HCT116 (cell line): ENCODE measurements at regions not wholly inside any gene's neighbourhood (a gene's known extent, or its start where the extent isn't known, plus 50 kb on each side); places are given as distances from the start of the nearest gene placed in this dataset.

Experiments
- ATAC-seq: fragments of 200-7000 bp; cut with Tn5 transposase; 2 replicates; pipeline ENCODE4 v1.9.1; 2020; ENCODE audit warnings: mild to moderate bottlenecking, moderate library complexity
- BruUV-seq: library from RNA; stranded (reverse); fragments of 400-500 nt; replicated peaks from 2 replicates; lab custom pipeline; 2021; lab: Mats Ljungman, UMichigan
- CTCF ChIA-PET: fragments of 300-600 bp; sonication (Branson Sonifier 250); formaldehyde crosslinking; loops from one replicate; lab custom pipeline; 2021; ENCODE audit warnings: antibody characterized with exemption; lab: Charles Lee
- POLR2A ChIA-PET: fragments of 300-600, 350-600 bp; sonication (Branson Sonifier 250); formaldehyde crosslinking; loops from one replicate; lab custom pipeline; 2021; ENCODE audit warnings: antibody characterized with exemption; lab: Charles Lee
- RAD21 ChIA-PET, 2 experiments: fragments of 300-600 bp; sonication (Branson Sonifier 250); formaldehyde crosslinking; loops; one replicate each; lab custom pipeline; 2023; ENCODE audit warnings: low total read pairs in 2 of 2; ENCODE audit not compliant: uncharacterized antibody in 2 of 2, unreplicated experiment in 2 of 2, low non-redundant PET in 1 of 2; lab: Charles Lee
- DNase-seq: peaks from one replicate; pipeline ENCODE4 v3.0.0-alpha.2; 2010; ENCODE audit warnings: low read depth, low spot score
- H2AFZ ChIP-seq: fragments of 200-600 bp; shearing (Covaris generic), sonication (generic); 2 replicates; pipeline ENCODE4 v1.6.1; 2017; ENCODE audit warnings: low read depth, mixed run types, mixed read lengths, antibody characterized with exemption, low read length; ENCODE audit not compliant: poor library complexity, severe bottlenecking
- H3K27ac ChIP-seq: 2 replicates; pipeline ENCODE4 v1.5.1; 2012; ENCODE audit warnings: low read depth, low read length
- H3K27me3 ChIP-seq: fragments of 200-600 bp; sonication (generic); 2 replicates; pipeline ENCODE4 v1.6.1; 2016; ENCODE audit warnings: mixed run types, low read length, mixed read lengths; ENCODE audit not compliant: insufficient read depth
- H3K36me3 ChIP-seq, 2 experiments: fragments of 200-500 bp in 1 of 2; fragments of 200-600 bp in 1 of 2; sonication (Bioruptor generic) in 1 of 2; sonication (generic) in 1 of 2; 2 replicates each; pipeline versions ENCODE4 v1.5.1 to v1.6.1; 2014 to 2016; ENCODE audit warnings: low read length in 2 of 2, inconsistent platforms in 1 of 2, mixed read lengths in 1 of 2, mixed run types in 1 of 2; ENCODE audit not compliant: insufficient read depth in 2 of 2, control insufficient read depth in 1 of 2
- H3K4me1 ChIP-seq, 2 experiments: fragments of 200-600 bp in 1 of 2; sonication (generic) in 1 of 2; 2 replicates each; pipeline versions ENCODE4 v1.5.1 to v1.6.1; 2012 to 2017; ENCODE audit warnings: low read length in 2 of 2, inconsistent platforms in 1 of 2, mild to moderate bottlenecking in 1 of 2, mixed read lengths in 1 of 2, mixed run types in 1 of 2, moderate library complexity in 1 of 2; ENCODE audit not compliant: insufficient read depth in 2 of 2, control insufficient read depth in 1 of 2
- H3K4me2 ChIP-seq: fragments of 200-600 bp; sonication (generic); 2 replicates; pipeline ENCODE4 v1.6.1; 2017; ENCODE audit warnings: mixed run types, low read length, mixed read lengths
- H3K4me3 ChIP-seq, 2 experiments: fragments of 200-600 bp in 1 of 2; sonication (generic) in 1 of 2; replicated peaks in 1 of 2; 2 replicates each; pipeline ENCODE4 v1.5.1; 2011 to 2016; ENCODE audit warnings: low read length in 2 of 2, control low read depth in 1 of 2, low read depth in 1 of 2, mild to moderate bottlenecking in 1 of 2, mixed read lengths in 1 of 2, mixed run types in 1 of 2
- H3K79me2 ChIP-seq: fragments of 200-600 bp; sonication (generic); 2 replicates; pipeline ENCODE4 v1.6.1; 2017; ENCODE audit warnings: mild to moderate bottlenecking, mixed run types, low read length, moderate library complexity, mixed read lengths; ENCODE audit not compliant: insufficient read depth
- H3K9ac ChIP-seq: fragments of 200-600 bp; sonication (generic); 2 replicates; pipeline ENCODE4 v1.6.1; 2016; ENCODE audit warnings: low read length, mixed read lengths
- H3K9me2 ChIP-seq: fragments of 200-600 bp; sonication (generic), shearing (Covaris generic); 2 replicates; pipeline ENCODE4 v1.6.1; 2017; ENCODE audit warnings: mixed run types, mild to moderate bottlenecking, moderate library complexity; ENCODE audit not compliant: insufficient read depth
- H3K9me3 ChIP-seq, 2 experiments: fragments of 200-500 bp in 1 of 2; fragments of 200-600 bp in 1 of 2; sonication (Bioruptor generic) in 1 of 2; sonication (generic) in 1 of 2; 2 replicates each; pipeline ENCODE4 v1.6.1; 2014 to 2017; ENCODE audit warnings: low read length in 2 of 2, mixed read lengths in 2 of 2, inconsistent platforms in 1 of 2, low read depth in 1 of 2, mild to moderate bottlenecking in 1 of 2, mixed run types in 1 of 2, moderate library complexity in 1 of 2; ENCODE audit not compliant: control insufficient read depth in 1 of 2, insufficient read depth in 1 of 2
- H4K20me1 ChIP-seq: fragments of 200-600 bp; sonication (generic), shearing (Covaris generic); 2 replicates; pipeline ENCODE4 v1.6.1; 2017; ENCODE audit warnings: mixed run types, mild to moderate bottlenecking, moderate library complexity; ENCODE audit not compliant: insufficient read depth
- EGR1 ChIP-seq: IDR thresholded peaks from 2 replicates; pipeline ENCODE4 v1.6.1; 2012; ENCODE audit warnings: low read depth
- EZH2phosphoT487 ChIP-seq: fragments of 200-600 bp; IDR thresholded peaks from 2 replicates; pipeline ENCODE4 v1.6.1; 2018; ENCODE audit warnings: antibody characterized with exemption, borderline replicate concordance
- MAX ChIP-seq: IDR thresholded peaks from 2 replicates; pipeline ENCODE4 v1.6.1; 2012
- POLR2AphosphoS5 ChIP-seq: IDR thresholded peaks from 2 replicates; pipeline ENCODE4 v1.6.1; 2011; ENCODE audit warnings: mild to moderate bottlenecking, low read depth, low read length, moderate library complexity
- RAD21 ChIP-seq: IDR thresholded peaks from 2 replicates; pipeline ENCODE4 v1.6.1; 2012; ENCODE audit warnings: low read depth, mild to moderate bottlenecking
- REST ChIP-seq: IDR thresholded peaks from 2 replicates; pipeline ENCODE4 v1.6.1; 2012; ENCODE audit warnings: low read depth
- SRF ChIP-seq: IDR thresholded peaks from 2 replicates; pipeline ENCODE4 v1.6.1; 2012; ENCODE audit warnings: low read depth
- YY1 ChIP-seq: IDR thresholded peaks from 2 replicates; pipeline ENCODE4 v1.6.1; 2011; ENCODE audit warnings: low read length, low read depth, moderate library complexity, mild to moderate bottlenecking; ENCODE audit not compliant: insufficient replicate concordance; ENCODE audit errors: extremely low read depth
- ZFX ChIP-seq: fragments of 450-650 bp; IDR thresholded peaks from 2 replicates; pipeline ENCODE4 v1.6.1; 2017
- intact Hi-C: fragments of 100-400 bp; cut with micrococcal nuclease; formaldehyde crosslinking; loops from 2 replicates; pipeline ENCODE4 v1.10.0; 2022

DNA sequence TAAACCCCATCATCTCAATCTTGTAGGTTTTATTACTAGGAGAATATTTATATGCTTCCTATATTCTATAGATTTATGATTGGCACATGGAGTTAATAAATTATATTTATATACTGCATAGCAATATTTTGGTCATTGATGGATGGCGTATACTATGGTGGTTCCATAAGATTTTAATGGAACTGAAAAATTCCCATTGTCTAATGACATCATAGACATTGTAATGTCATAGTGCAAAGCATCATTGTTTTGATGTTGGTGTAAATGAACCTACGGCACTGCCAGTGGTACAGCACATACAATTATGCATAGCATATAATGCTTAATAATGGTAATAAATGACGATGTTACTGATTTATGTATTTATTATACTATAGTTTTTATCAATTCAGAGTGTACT, 1135.9 kb downstream of the CNTNAP5 start:
- ChIA-PET RAD21 (no interaction called here), POLR2A (no interaction called here), CTCF (no interaction called here)
- no peaks in the 10 kb centered on the region for H3K9me2 ChIP-seq
- H3K4me1 ChIP-seq, result no peaks in the 10 kb centered on the region
- no peak overlapping the region for H3K4me3 ChIP-seq
- H2AFZ ChIP-seq, result no peak overlapping the region
- ATAC-seq, result no peak
- H3K9me3 ChIP-seq, result peaks cover 7 to 11% of the 10 kb centered on the region in 2 experiments; a peak in 3 of 4 replicates
- H3K79me2 ChIP-seq, result no peaks in the 10 kb centered on the region
- no peak overlapping the region for H3K27ac ChIP-seq
- no peak for DNase-seq
- BruUV-seq, result no TSS peak
- H3K9ac ChIP-seq, result no peak overlapping the region
- intact Hi-C loops, result no loop called here
- no peaks in the 10 kb centered on the region for H4K20me1 ChIP-seq
- H3K4me2 ChIP-seq, result no peak overlapping the region
- H3K36me3 ChIP-seq, result no peaks in the 10 kb centered on the region
- no peaks in the 10 kb centered on the region for H3K27me3 ChIP-seq
- no peak for TF ChIP-seq REST
- no peak for TF ChIP-seq RAD21
- TF ChIP-seq ZFX, result no peak
- no peak for TF ChIP-seq YY1
- no peak for TF ChIP-seq POLR2AphosphoS5
- TF ChIP-seq EZH2phosphoT487, result no peak

DNA sequence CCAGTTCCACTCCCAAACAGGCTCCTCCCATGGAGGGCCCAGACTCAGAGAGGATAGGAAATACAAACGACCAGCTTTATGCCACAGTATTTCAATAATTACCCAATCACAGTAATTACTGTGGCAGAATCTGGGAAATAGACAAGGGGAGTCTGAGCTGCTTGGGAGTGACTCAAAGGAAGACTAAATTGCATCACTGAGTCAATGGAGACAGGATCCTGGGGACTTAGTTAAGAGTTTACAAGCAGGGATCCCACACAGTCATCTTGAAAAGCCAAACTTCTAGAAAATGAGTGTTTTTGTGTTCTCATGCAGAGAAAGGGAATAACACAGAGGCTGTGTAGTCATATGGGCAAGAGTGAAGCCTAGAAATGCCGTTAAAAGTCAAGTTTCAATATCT, 1142.1 kb downstream of the CNTNAP5 start:
- H3K27me3 ChIP-seq, result no peaks in the 10 kb centered on the region
- ChIA-PET CTCF (no interaction called here), POLR2A (no interaction called here), RAD21 (no interaction called here)
- ATAC-seq (no peak), DNase-seq (no peak)
- no peak overlapping the region for H3K9ac ChIP-seq
- H3K79me2 ChIP-seq, result no peaks in the 10 kb centered on the region
- intact Hi-C loops, result no loop called here
- no peak overlapping the region for H3K27ac ChIP-seq
- H3K4me1 ChIP-seq, result no peaks in the 10 kb centered on the region
- TF ChIP-seq EGR1 (no peak), MAX (no peak), SRF (no peak), ZFX (no peak)
- no TSS peak for BruUV-seq
- H3K9me3 ChIP-seq, result peaks cover 11 to 22% of the 10 kb centered on the region in 2 experiments; a peak in 3 of 4 replicates
- H3K9me2 ChIP-seq, result no peaks in the 10 kb centered on the region
- H3K4me3 ChIP-seq, result no peak overlapping the region
- H4K20me1 ChIP-seq, result no peaks in the 10 kb centered on the region
- H2AFZ ChIP-seq, result no peak overlapping the region
- H3K36me3 ChIP-seq, result no peaks in the 10 kb centered on the region; a peak in 1 of 4 replicates
- no peak overlapping the region for H3K4me2 ChIP-seq
